GM18867 (cell line): ENCODE measurements at regions not wholly inside any gene's neighbourhood (a gene's known extent, or its start where the extent isn't known, plus 50 kb on each side); places are given as distances from the start of the nearest gene placed in this dataset.
A peak's percentile ranks its signal among the peaks of the same experiment; 100 is the strongest.

Source experiments
- ATAC-seq: cut with Tn5 transposase; IDR thresholded peaks from one replicate; pipeline ENCODE4 v1.9.1; 2021; ENCODE audit warnings: mild to moderate bottlenecking, moderate library complexity; ENCODE audit not compliant: unreplicated experiment

DNA sequence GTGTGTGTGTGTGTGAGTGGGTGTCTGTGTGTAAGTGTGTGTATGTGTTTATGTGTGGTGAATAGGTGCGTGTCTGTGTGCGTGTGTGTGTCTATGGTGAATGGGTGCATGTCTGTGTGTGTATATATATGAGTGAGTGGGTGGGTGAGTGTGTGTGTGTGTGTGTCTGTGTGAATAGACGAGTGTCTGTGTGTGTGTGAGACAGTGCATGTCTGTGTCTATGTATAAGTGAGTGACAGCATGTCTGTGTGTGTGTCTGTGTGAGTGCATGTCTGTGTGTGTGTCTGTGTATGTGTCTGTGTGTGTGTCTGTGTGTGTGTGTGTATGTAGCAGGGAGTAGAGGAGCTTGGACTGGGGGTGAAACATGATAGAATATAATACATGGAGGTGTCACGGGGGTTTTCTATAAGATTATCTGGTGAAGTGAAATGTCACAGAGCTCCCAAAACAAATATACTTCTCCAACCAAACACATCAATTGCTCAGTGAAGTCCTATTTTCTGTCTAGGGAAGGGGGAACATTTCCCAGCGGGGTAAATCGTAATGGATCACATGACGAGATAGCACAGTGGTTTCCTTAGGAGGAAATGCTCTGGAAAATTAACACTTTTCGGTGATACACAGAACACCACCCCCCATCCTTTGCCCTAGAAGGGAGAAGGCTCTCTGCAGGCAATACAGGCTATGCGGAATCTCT lies 723.3 kb upstream of the CELF2 start:
- ATAC-seq, result no peak

DNA sequence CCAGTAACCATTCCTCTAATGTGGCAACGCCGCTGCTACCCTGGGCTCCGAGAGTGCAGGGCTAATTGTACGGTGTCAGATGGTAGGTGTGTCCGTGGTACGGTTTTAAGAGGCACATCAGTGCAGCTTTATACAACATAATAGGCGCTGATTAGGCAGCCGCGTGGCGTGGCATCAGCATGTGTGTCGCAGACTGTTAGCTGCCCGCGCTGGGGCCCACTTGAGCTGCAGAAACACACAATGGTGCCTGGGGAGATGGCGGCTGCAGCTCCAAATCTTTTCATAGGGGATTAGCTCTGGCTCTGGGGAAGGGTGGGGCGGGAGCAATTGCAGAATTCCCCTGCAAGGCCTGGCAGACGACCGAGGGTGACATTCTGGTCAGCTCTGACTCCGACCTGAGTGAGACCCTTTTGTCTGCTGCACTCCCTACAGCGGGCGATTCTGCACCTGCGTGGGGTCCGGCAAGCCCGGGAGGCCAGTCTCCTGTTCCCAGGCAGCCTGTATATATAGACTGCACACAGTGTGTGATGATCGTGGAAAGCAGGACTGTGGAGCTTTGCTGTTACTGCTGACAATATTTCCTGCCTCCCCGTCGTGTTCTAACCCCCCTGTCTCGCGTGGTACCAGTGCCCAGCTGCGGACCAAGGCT lies 722.7 kb upstream of the CELF2 start:
- ATAC-seq, result no peak

DNA sequence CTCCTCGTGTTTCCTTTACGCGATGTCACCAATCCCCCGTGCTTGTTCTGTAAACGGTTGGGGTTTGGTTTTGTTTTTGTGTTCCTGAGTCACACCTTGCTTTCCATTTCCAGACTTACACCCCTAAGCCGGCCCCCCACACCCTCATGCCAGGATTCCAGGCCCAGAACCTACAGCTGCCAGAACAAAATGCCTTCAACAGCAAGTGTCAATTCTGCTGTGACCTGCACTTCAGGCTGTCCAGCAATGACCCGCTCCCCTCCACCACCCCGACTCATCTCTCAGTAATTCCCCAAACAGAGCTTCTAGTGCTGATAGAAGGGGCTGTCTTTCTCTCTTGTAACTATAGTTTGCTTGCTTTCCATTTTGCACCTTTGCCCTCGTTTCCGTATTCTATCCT lies 722.1 kb upstream of the CELF2 start:
- ATAC-seq, result no peak

DNA sequence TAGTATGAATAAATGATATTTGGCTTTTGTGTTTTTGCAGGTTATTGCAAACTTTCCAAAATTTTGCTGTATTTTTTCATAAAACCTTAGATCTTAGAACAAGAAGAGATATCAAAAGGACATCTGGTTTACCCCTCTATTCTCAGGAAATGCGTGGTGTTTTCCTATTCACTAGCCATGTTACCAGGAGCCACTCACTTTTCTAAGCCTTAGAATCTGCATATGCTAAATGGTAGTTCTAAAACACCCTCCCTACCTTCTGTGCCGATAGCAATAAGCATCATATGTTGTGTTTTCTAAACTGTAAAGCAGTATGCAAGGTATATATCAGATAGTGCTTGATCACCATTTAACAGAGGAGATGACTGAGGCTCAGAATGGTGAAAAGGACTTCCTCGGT lies 715.0 kb upstream of the CELF2 start:
- ATAC-seq, result no peak

DNA sequence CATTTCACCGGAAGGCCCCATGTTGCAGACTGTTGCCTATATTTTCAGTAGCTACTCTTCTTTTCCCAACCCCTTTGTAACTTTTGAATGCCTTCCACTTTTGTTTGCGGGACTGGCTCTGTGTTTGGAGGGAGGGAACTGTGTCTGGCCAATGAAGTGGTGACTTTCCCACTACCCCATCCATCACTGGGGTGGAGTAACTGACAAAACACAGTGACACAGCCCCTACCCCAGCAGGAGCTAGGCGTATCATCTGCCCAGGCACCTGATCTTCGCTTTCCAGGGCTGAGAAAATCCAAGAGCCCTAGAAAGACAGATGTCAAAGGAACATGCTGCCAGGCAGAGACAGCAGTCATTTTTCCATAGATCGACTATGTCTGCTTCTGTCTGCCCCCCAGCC lies 710.6 kb upstream of the CELF2 start:
- ATAC-seq, result no peak

DNA sequence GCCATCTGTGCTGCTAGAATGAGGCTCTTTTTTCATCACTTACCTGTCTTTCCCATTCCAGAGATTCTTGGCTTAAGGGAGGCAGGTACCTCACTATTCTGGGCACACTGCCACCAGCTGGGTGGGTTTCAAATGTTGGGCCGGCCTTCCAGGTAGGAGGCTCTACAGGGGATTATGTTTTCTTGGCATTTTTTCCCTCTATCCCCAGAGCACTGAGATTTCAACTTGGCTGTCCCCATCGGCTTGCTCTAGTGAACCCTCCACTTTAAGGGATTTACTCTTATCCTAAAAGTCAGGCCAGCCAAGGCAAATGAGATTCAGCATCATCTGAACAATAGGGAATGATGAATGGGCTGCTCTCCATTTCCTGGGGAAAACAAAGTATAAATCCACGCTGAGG lies 710.1 kb upstream of the CELF2 start:
- ATAC-seq, result no peak

DNA sequence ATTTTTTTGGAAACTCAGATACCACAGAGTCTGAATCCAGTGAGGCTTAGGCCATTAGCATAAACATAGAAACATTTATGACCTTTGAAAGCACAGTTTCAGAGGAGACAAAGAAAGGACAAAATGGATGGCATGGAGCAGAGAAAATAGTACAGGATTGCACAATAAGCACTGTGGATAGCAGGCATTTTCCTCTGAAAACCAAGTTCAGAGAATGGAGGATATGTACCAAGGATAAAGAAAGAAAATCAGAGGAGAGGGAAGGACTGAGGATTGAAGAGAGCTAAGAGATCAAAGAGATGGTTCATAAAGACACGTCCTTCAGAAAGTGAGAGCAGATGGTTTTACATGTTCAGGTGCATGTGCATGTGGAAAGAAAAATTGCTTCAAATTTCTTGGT lies 707.2 kb upstream of the CELF2 start:
- ATAC-seq, result no peak

DNA sequence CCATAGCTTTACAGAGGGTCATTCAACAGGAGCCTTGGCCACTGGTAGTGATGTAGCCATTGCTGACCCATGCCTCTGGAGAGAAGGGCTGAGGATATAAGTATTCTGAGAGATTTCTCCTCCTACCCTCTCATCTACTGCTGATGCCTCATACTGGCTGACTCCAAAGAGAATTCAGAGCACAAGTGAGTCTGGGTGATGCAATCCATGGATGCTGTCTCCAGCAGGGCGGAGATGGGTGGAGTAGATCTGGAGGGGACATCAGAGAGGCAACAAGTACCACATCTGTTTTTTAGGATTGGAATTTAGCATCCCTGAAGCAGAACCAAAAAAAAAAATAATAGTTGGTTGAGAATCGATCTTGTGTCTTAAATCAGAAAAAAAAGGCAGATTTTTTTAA lies 705.7 kb upstream of the CELF2 start:
- no peak for ATAC-seq

DNA sequence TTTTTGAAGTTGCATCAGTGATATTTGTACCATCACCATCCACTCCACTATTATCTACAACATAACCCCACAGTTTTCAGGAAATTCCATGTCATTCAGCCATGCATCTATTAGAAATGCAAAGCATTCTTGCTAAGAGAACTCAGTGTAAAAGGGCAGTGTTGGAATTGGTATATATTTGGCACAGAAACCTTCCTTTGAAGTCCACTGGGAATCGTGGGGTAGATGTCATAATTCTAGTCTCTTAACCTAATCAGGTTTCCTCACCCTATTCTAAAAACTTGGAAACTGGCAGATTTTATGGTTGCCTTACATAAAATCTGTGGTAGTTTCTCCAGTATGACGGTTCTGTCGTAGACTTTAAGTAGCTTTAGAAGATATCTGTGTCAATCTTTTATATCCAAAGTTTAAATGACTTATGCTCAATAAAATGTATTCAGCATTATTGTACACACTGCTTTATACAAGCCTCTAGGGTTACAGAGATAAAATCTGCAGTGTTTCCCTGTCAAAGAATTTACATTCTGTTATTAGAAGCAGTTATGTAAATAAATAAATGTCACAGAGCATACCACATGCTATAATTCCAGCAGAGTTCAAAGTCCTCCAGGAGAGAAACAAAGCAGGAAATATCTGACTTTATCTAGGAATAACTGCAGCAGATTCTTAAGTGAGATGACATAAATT lies 704.4 kb upstream of the CELF2 start:
- ATAC-seq, result no peak

DNA sequence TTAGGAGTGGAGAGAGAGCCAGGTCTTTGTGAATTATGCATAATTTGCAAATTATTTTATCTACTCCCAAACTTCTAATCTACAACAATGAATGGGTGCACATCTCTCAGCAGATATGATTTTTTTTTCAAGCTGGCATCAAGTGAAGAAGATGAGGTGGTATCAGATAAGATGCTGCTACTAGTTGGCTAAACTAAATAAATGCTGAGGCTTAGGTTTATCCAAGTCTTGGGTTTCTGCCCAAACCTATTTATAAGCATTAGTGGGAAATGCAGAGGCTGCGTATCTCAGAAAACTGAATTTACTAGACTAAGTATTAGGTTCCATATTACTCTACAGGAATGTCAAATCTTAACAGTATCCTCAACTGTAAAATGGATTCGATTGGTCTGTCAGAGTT lies 703.0 kb upstream of the CELF2 start:
- ATAC-seq, result no peak

DNA sequence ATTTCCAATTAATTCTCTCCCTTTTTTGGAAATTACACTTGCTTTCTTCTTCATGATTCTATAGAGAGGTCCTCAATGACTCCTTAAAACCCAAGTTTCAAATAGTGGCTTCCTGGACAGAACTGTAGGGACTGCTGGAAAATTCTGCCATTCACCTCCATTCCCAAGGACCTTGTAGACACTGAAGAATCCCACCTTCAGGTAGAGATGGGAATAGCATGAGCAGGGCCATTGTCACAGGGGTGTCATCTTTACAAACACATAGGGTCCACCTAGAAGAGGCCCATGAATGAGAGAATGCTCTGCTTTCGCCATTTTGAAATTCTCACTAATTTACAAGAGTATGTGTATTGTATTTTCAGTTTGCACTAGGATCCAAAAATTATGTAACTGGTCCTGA lies 701.7 kb upstream of the CELF2 start:
- ATAC-seq, result no peak

DNA sequence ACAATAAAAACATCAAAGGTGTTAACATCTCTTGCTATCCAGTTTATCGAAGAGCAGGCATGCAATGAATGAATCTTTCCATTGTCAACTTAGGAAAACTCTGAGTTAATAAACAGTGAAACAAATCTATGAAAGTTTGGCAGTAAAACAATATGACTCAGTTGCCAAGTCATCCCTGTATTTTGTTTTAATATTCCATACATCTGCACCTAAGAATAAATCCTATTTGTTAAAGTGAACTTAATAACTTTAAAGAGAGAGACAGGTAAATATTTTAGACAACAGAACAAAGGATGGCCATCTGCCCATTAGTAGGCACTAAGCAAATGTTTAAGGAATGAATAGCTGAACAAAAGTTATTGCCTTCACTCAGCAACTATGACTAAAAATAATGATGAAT lies 700.5 kb upstream of the CELF2 start:
- ATAC-seq, result no peak

DNA sequence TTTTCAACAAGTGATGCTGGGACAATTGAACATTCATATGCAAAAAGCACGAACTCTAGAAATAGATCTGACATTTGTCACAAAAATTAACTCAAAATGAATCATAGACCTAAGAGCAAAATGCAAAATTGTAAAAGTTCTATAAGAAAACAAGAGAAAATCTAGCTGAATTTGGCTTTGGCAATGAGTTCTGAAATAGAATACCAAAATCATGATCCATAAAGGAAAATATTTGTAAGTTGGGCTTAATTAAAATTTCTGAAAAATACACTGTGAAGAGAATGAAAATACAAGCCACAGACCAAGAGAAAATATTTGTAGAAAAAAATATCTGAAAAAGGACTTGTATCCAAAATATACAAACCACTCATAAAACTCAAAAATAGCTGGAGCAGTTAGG lies 698.8 kb upstream of the CELF2 start:
- ATAC-seq, result no peak

DNA sequence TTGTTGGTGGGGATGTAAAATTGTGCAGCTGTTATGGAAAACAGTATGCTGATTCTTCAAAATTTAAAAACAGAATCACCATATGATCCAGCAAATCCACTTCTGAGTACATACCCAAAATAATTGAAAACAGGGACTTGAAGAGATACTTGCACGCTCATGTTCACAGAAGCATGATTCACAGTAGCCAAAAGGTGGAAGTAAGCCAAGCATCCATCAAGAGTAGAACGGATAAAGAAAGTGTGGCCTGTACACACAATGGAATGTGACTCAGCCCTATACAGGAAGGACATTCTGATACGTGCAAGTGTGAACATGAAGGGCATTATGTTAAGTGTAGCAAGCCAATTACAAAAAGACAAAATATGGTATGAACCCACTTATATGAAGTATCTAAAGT lies 696.7 kb upstream of the CELF2 start:
- no peak for ATAC-seq

DNA sequence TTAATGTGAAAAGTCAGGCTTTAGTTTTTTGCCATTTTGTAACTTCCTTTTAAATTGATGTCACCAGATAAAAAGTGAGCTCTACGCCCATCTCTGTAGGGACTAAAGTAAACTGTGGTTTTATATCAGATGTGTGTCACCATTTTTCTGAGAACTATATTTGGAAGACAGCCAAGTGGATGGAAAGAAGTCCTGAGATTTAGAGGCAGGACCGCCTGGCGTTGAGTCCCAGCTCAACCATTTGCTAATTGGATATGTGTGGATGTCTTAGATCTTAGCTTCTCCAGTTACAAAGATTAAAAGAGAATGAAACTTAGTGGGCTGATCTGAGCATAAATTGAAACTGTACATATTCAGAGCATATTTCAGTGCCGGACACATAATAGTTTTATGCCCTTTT lies 691.6 kb upstream of the CELF2 start:
- ATAC-seq, result no peak

DNA sequence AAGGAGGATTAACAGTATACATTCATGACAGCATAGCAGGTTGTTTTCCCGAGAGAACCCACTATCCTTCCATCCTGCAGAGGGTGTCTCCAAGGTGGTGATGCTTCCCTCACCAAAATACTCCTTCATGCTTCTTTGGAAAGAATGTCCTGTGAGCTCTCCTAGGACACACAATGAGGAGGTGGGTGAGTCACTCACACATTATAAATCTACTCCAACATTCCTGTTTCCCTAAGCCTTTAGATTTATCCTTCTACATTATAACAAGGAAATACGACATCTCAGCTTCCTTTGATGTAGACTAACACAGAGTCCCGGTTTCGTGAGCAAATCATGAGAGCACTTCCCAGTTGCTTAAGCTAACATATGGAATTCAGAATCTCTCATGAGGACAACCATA lies 689.7 kb upstream of the CELF2 start:
- ATAC-seq, result no peak

DNA sequence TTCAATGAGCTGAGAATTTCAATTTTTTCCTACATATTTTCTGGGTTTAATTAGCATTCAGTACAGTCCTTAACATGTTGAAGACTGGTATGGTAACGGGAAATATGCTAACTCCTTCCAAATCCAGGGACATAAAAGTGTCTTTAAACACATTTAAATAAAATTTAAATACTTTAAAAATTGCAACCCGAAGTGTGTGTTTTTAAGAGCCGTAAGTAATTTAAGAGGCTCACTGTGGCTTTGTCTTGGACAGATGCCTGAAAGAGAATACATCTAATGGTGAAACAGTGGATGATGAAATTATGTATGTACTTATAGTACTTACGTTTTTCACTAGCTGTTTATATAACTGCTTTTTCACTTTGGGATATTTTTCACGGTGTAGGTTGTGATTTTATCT lies 687.3 kb upstream of the CELF2 start:
- no peak for ATAC-seq

DNA sequence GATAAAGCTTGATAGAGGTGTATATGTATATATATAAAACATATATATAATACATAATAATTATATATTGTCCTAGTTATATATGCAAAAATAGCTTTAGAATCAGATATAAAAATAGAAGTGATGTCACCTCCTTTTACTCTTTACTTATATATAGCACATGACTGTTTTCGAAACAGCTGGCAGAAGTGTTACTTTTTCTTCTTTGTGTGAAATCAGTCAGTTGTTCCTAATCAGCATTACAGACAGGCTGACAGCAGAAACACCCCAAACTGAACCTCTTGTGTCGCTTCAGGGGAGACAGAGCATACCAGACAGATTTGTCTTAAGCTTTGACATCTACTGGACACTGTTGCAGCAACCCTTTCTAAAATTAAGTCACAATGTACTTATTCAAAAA lies 684.9 kb upstream of the CELF2 start:
- peak; percentile 87 for ATAC-seq

DNA sequence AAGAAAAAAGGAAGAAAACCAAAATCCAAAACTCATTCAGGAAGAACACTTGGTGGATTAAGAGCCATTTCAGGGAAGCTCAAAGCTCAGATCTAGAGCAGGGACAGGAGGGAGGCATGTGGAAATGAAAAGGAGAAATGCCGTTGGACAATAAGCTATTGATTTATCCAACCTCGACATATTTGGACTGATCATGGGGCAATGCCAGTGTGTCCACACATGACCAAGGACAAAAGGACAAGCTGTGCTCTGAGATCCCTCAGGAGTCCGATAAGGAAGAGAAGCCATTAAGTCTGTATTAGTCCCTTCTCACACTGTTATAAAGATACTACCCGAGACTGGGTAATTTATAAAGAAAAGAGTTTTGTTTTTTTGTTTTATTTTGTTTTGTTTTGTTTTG lies 684.0 kb upstream of the CELF2 start:
- ATAC-seq, result no peak

DNA sequence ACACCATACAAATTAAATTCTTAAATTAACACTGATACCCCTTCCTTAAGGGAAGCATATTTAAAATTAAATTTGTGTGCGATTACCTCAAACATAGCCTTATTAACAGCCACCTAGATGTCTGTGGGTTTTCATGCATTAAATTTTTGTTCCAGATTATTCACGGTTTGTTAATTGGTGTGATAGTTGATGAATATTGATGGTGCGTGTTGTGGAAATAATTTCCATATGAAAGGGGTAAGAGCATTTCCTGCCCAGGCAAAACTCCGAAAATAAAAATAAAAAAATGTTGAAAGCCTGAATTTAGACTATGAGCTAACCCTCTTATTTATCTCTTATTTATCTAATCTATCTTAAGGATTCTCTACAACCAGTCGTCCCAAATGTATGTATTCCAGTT lies 679.3 kb upstream of the CELF2 start:
- no peak for ATAC-seq

DNA sequence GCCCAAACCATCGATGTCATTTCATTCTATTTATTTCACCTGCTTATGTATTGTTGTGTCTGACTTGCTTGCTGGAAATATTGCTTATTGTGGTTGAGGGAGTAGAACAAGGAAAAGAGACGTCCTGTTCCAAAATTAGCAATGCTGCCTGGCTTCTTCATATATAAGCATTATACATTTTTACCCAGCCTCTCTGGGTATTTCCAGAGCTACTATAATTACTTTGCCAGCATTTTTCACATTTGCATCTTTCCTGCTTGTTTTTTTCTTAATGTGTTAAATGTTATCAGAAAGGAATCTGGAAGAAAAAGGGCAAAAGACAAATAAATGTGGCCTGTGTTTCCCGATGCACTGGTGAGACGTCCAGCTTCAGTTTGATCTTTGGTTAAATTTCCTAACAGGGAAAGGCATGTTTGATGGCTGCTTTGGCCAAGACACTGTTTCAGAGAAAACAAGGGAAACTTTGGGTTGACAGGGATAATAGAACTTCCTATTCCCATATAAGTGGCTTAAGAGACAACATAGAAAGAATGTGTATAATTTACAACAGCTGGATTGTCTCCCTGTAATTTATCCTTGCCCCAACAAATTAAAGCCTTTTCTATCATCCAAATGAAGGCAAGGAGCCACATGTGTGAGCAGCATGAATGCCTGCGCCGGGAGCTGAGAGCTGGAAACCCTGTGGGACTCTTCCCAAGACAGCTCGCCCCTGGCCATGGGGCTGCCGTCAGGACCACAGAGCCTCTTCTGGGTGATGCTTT lies 671.1 kb upstream of the CELF2 start:
- ATAC-seq, result no peak

DNA sequence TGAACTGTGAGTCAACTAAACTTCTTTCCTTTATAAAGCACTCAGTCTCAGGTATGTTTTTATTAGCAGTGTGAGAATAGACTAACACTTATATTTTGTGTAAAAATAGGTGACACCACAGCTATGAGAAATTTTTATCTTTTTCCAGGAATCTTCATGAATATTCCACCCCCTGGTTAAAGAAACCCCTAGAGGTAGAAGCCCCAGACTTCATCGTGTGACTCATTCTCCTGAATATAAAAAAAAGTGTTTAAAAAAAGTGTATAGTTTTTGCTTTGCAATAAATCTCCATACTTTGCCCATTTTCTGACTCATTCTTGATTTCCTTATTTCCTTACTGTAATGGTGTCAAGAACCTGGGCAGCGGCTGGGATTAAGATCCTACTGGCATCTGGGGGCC lies 667.6 kb upstream of the CELF2 start:
- no peak for ATAC-seq
